CD14-positive monocyte (primary cell): ENCODE measurements at regions not wholly inside any gene's neighbourhood (a gene's known extent, or its start where the extent isn't known, plus 50 kb on each side); places are given as distances from the start of the nearest gene placed in this dataset.

Experiments used
- DNase-seq, 3 donors: peaks; one replicate each; pipeline ENCODE4 v3.0.0-alpha.2; 2011 to 2022
- H2AFZ ChIP-seq: 2 replicates; pipeline ENCODE4 v1.6.0; 2012; ENCODE audit warnings: mild to moderate bottlenecking, low read depth, low read length, inconsistent platforms; ENCODE audit not compliant: insufficient read depth, poor library complexity, severe bottlenecking
- H3K27ac ChIP-seq, 2 donors: 1 replicate in 1 of 2; 2 replicates in 1 of 2; pipeline ENCODE4 v1.5.1; 2012 to 2013; ENCODE audit warnings: low read length in 2 of 2, control low read depth in 1 of 2, inconsistent platforms in 1 of 2, low read depth in 1 of 2, mild to moderate bottlenecking in 1 of 2
- H3K27me3 ChIP-seq, 2 donors: one replicate each; pipeline versions ENCODE4 v1.6.0 to v1.6.1; 2011 to 2013; ENCODE audit warnings: low read length in 2 of 2; ENCODE audit not compliant: control insufficient read depth in 2 of 2, insufficient read depth in 2 of 2
- H3K36me3 ChIP-seq, 2 donors: replicated peaks in 1 of 2; 1 replicate in 1 of 2; 2 replicates in 1 of 2; pipeline versions ENCODE4 v1.5.1 to v1.6.1; 2012 to 2013; ENCODE audit warnings: low read length in 2 of 2, control low read depth in 1 of 2, inconsistent platforms in 1 of 2, mild to moderate bottlenecking in 1 of 2; ENCODE audit not compliant: insufficient read depth in 2 of 2, control insufficient read depth in 1 of 2
- H3K4me1 ChIP-seq, 2 donors: 1 replicate in 1 of 2; 2 replicates in 1 of 2; pipeline versions ENCODE4 v1.5.1 to v1.6.1; 2012 to 2013; ENCODE audit warnings: low read length in 2 of 2, control low read depth in 1 of 2, inconsistent platforms in 1 of 2, mild to moderate bottlenecking in 1 of 2, moderate library complexity in 1 of 2; ENCODE audit not compliant: insufficient read depth in 2 of 2, control insufficient read depth in 1 of 2
- H3K4me2 ChIP-seq: replicated peaks from 2 replicates; pipeline ENCODE3; 2012; ENCODE audit warnings: low read length, moderate library complexity, mild to moderate bottlenecking; ENCODE audit not compliant: poor library complexity, severe bottlenecking; ENCODE audit errors: extremely low read depth
- H3K4me3 ChIP-seq, 3 experiments: fragments of 200-600 bp in 1 of 3; sonication (generic) in 1 of 3; replicated peaks in 1 of 3; 1 replicate in 2 of 3; 2 replicates in 1 of 3; pipeline ENCODE4 v1.5.1; 2011 to 2013; ENCODE audit warnings: low read length in 3 of 3, mild to moderate bottlenecking in 3 of 3, control low read depth in 2 of 3, low read depth in 2 of 3, inconsistent platforms in 1 of 3, moderate library complexity in 1 of 3
- H3K79me2 ChIP-seq: 2 replicates; pipeline ENCODE4 v1.6.0; 2012; ENCODE audit warnings: mild to moderate bottlenecking, control low read depth, inconsistent platforms, low read length, moderate library complexity; ENCODE audit not compliant: insufficient read depth
- H3K9ac ChIP-seq: 2 replicates; pipeline ENCODE4 v1.6.0; 2017; ENCODE audit warnings: low read length, mild to moderate bottlenecking; ENCODE audit not compliant: insufficient read depth, poor library complexity, severe bottlenecking
- H3K9me3 ChIP-seq, 2 donors: replicated peaks in 1 of 2; 1 replicate in 1 of 2; 2 replicates in 1 of 2; pipeline versions ENCODE4 v1.5.1 to v1.6.1; 2012 to 2013; ENCODE audit warnings: low read length in 2 of 2, control low read depth in 1 of 2; ENCODE audit not compliant: control insufficient read depth in 1 of 2, insufficient read depth in 1 of 2
- H4K20me1 ChIP-seq: 2 replicates; pipeline ENCODE4 v1.6.0; 2012; ENCODE audit warnings: mild to moderate bottlenecking, low read length, control low read depth, moderate library complexity; ENCODE audit not compliant: insufficient read depth
- H3K27ac Mint-ChIP-seq, 7 donors: one replicate each; pipeline ENCODE4 v1.8.0; 2020; ENCODE audit warnings: mild to moderate bottlenecking in 7 of 7, mixed read lengths in 7 of 7, moderate library complexity in 6 of 7, inconsistent platforms in 2 of 7
- H3K27me3 Mint-ChIP-seq, 3 donors: one replicate each; pipeline ENCODE4 v1.8.0; 2021 to 2022; ENCODE audit warnings: low read depth in 3 of 3, mild to moderate bottlenecking in 3 of 3, mixed read lengths in 3 of 3, moderate library complexity in 3 of 3, inconsistent platforms in 1 of 3
- H3K36me3 Mint-ChIP-seq, 2 donors: one replicate each; pipeline ENCODE4 v1.8.0; 2020; ENCODE audit warnings: mixed read lengths in 2 of 2, inconsistent platforms in 1 of 2, mild to moderate bottlenecking in 1 of 2
- H3K4me1 Mint-ChIP-seq: one replicate; pipeline ENCODE4 v1.8.0; 2020; ENCODE audit warnings: mild to moderate bottlenecking, mixed read lengths
- H3K4me3 Mint-ChIP-seq, 2 donors: one replicate each; pipeline ENCODE4 v1.8.0; 2020; ENCODE audit warnings: mild to moderate bottlenecking in 2 of 2, mixed read lengths in 2 of 2, moderate library complexity in 1 of 2
- H3K9me3 Mint-ChIP-seq, 7 donors: one replicate each; pipeline ENCODE4 v1.8.0; 2020 to 2022; ENCODE audit warnings: mixed read lengths in 7 of 7, mild to moderate bottlenecking in 6 of 7, moderate library complexity in 6 of 7, inconsistent platforms in 2 of 7
- CTCF ChIP-seq: fragments of 200-600 bp; IDR thresholded peaks from one replicate; pipeline ENCODE4 v1.8.0; 2022; ENCODE audit warnings: antibody characterized with exemption, mild to moderate bottlenecking
- WGBS: methylation state at CpG from one replicate; pipeline ENCODE4 v1.1.5; 2013; ENCODE audit warnings: missing lambda C conversion rate; ENCODE audit not compliant: insufficient coverage; 5-methylcytosine and 5-hydroxymethylcytosine counted together
- intact Hi-C, 2 donors: fragments of 100-400 bp; cut with micrococcal nuclease; formaldehyde crosslinking; loops; one replicate each; pipeline versions ENCODE4 v1.15.0 to v1.15.1; 2023

- Histone ChIP-seq H3K4me1 (no peaks in the 10 kb centered on the region), H3K9me3 (peaks cover 22 to 24% of the 10 kb centered on the region in 2 donors), H3K9ac (no peak overlapping the region), H3K4me2 (no peak overlapping the region), H2AFZ (no peak overlapping the region), H4K20me1 (no peaks in the 10 kb centered on the region), H3K27me3 (no peaks in the 10 kb centered on the region), H3K79me2 (no peaks in the 10 kb centered on the region), H3K27ac (no peak overlapping the region), H3K36me3 (no peaks in the 10 kb centered on the region), H3K4me3 (no peak overlapping the region)
- Mint-ChIP-seq H3K27me3 (peaks cover 0 to 2% (median 0%) of the 10 kb centered on the region in 3 donors), H3K4me1 (no peaks in the 10 kb centered on the region), H3K4me3 (no peak overlapping the region), H3K27ac (no peak overlapping the region), H3K9me3 (peaks cover 7 to 30% (median 9%) of the 10 kb centered on the region in 7 donors), H3K36me3 (no peaks in the 10 kb centered on the region)
- TF ChIP-seq CTCF: no peak
- no CpG with 5 or more reads among the region's 1 CpG for WGBS
- DNase-seq: no peak
- intact Hi-C loops: no loop called here
Observed at GRCh38 chr13:90258129-90258528, 1089.4 kb upstream of the MIR17HG start.

- Mint-ChIP-seq H3K27me3 (no peaks in the 10 kb centered on the region), H3K36me3 (no peaks in the 10 kb centered on the region), H3K4me1 (no peaks in the 10 kb centered on the region), H3K9me3 (peaks cover 0 to 26% (median 12%) of the 10 kb centered on the region in 7 donors), H3K4me3 (no peak overlapping the region), H3K27ac (no peak overlapping the region)
- Histone ChIP-seq H2AFZ (no peak overlapping the region), H3K36me3 (no peaks in the 10 kb centered on the region), H3K27ac (no peak overlapping the region), H3K27me3 (no peaks in the 10 kb centered on the region), H3K4me2 (no peak overlapping the region), H3K9me3 (peaks cover 15 to 16% of the 10 kb centered on the region in 2 donors), H3K9ac (no peak overlapping the region), H3K4me3 (no peak overlapping the region), H4K20me1 (no peaks in the 10 kb centered on the region), H3K79me2 (no peaks in the 10 kb centered on the region), H3K4me1 (no peaks in the 10 kb centered on the region)
- TF ChIP-seq CTCF: no peak
- no peak for DNase-seq
- intact Hi-C loops: no loop called here
Observed at GRCh38 chr13:90261343-90261742, 1086.1 kb upstream of the MIR17HG start.
